ENCODE measurements at regions not wholly inside any gene's neighbourhood (a gene's known extent, or its start where the extent isn't known, plus 50 kb on each side); places are given as distances from the start of the nearest gene placed in this dataset.

- DNase-seq: no peak
Observed at GRCh38 chr16:86356804-86357203, 153.5 kb upstream of the FOXF1 start.

- no peak for DNase-seq
Observed at GRCh38 chr16:86357303-86357702, 153.0 kb upstream of the FOXF1 start.

- no peak for DNase-seq
Observed at GRCh38 chr16:86357950-86358349, 152.4 kb upstream of the FOXF1 start.

- no peak for DNase-seq
Observed at GRCh38 chr16:86359571-86359970, 150.8 kb upstream of the FOXF1 start.

- DNase-seq: no peak
Observed at GRCh38 chr16:86362155-86362849, 148.0 kb upstream of the FOXF1 start.

- DNase-seq: no peak
Observed at GRCh38 chr16:86363057-86363490, 147.3 kb upstream of the FOXF1 start.

- no peak for DNase-seq
Observed at GRCh38 chr16:86363836-86364618, 146.3 kb upstream of the FOXF1 start.

GRCh38 chr16:86364653-86365380 is 145.5 kb upstream of the FOXF1 start:
- DNase-seq: no peak

GRCh38 chr16:86365513-86366273 is 144.6 kb upstream of the FOXF1 start:
- no peak for DNase-seq

- DNase-seq: no peak
Observed at GRCh38 chr16:86366481-86366880, 143.8 kb upstream of the FOXF1 start.

GRCh38 chr16:86367291-86368072 is 142.8 kb upstream of the FOXF1 start:
- DNase-seq: no peak

GRCh38 chr16:86368261-86368660 is 142.1 kb upstream of the FOXF1 start:
- DNase-seq: no peak

GRCh38 chr16:86370062-86370461 is 140.3 kb upstream of the FOXF1 start:
- DNase-seq: no peak

- DNase-seq: no peak
Observed at GRCh38 chr16:86371083-86371803, 139.1 kb upstream of the FOXF1 start.

GRCh38 chr16:86372193-86372592 is 138.1 kb upstream of the FOXF1 start:
- DNase-seq: no peak

GRCh38 chr16:86373276-86373901 is 136.9 kb upstream of the FOXF1 start:
- DNase-seq: no peak

GRCh38 chr16:86374603-86375130 is 135.7 kb upstream of the FOXF1 start:
- DNase-seq: no peak

- no peak for DNase-seq
Observed at GRCh38 chr16:86375364-86375763, 135.0 kb upstream of the FOXF1 start.

GRCh38 chr16:86375851-86376250 is 134.5 kb upstream of the FOXF1 start:
- no peak for DNase-seq

- no peak for DNase-seq
Observed at GRCh38 chr16:86376837-86377236, 133.5 kb upstream of the FOXF1 start.

Data from activated CD4-positive, alpha-beta T cell treated with anti-CD3 and anti-CD28 coated beads for 4 hours (primary cell).